Mucosa of descending colon (tissue), 3 donors: ENCODE measurements at regions not wholly inside any gene's neighbourhood (a gene's known extent, or its start where the extent isn't known, plus 50 kb on each side); places are given as distances from the start of the nearest gene placed in this dataset.

Experiments used
- ATAC-seq: fragments of 200-7000 bp; cut with Tn5 transposase; one replicate; pipeline ENCODE4 v1.9.1; 2020; ENCODE audit warnings: mild to moderate bottlenecking, moderate library complexity
- DNase-seq, 3 donors: peaks; one replicate each; pipeline ENCODE4 v3.0.0-alpha.2; 2020
- H3K36me3 ChIP-seq: fragments of 200-600 bp; one replicate; pipeline ENCODE4 v1.8.0; 2021; ENCODE audit warnings: low read depth, mild to moderate bottlenecking
- H3K4me1 ChIP-seq: fragments of 200-600 bp; one replicate; pipeline ENCODE4 v1.8.0; 2021; ENCODE audit warnings: low read depth, mild to moderate bottlenecking
- H3K4me3 ChIP-seq: fragments of 200-600 bp; one replicate; pipeline ENCODE4 v1.8.0; 2021; ENCODE audit warnings: mild to moderate bottlenecking
- H3K9me3 ChIP-seq: fragments of 200-600 bp; one replicate; pipeline ENCODE4 v1.8.0; 2021; ENCODE audit warnings: mild to moderate bottlenecking
- CTCF ChIP-seq: fragments of 200-600 bp; IDR thresholded peaks from one replicate; pipeline ENCODE4 v1.8.0; 2022; ENCODE audit warnings: antibody characterized with exemption, mild to moderate bottlenecking
- intact Hi-C, 2 donors: fragments of 100-400 bp; cut with DNase I in 1 of 2; cut with micrococcal nuclease in 1 of 2; formaldehyde crosslinking; loops; one replicate each; pipeline versions ENCODE4 v1.11.0 to v1.11.1; 2022; cut with DNase I, micrococcal nuclease
- donor health status: DM: no; HTN: no; CAD: no; lungs with moderate emphysema.
- donor health status: DM: no; HTN: no; CAD: no.
- donor health status: DM: no; HTN: yes; CAD: no.

GRCh38 chr11:91967691-91968045 is 256.9 kb upstream of the FAT3 start:
- H3K9me3 ChIP-seq = no peaks in the 10 kb centered on the region
- H3K4me1 ChIP-seq = no peaks in the 10 kb centered on the region

GRCh38 chr11:91967026-91967690 is 257.5 kb upstream of the FAT3 start:
- Histone ChIP-seq H3K4me1 (no peaks in the 10 kb centered on the region), H3K36me3 (no peaks in the 10 kb centered on the region), H3K4me3 (no peak overlapping the region), H3K9me3 (no peaks in the 10 kb centered on the region)
- TF ChIP-seq CTCF = no peak
- ATAC-seq = no peak
- DNase-seq = no peak
- intact Hi-C loops = no loop called here

More at GRCh38 chr11:91967691-91968045, 256.9 kb upstream of the FAT3 start:
- DNase-seq = no peak
- ATAC-seq = no peak
- no peak for TF ChIP-seq CTCF
- intact Hi-C loops = no loop called here
- Histone ChIP-seq H3K36me3 (no peaks in the 10 kb centered on the region), H3K4me3 (no peak overlapping the region)

- Histone ChIP-seq H3K4me1 (no peaks in the 10 kb centered on the region), H3K36me3 (no peaks in the 10 kb centered on the region), H3K9me3 (peaks cover under 1% of the 10 kb centered on the region), H3K4me3 (no peak overlapping the region)
- intact Hi-C loops = no loop called here
- DNase-seq (no peak), ATAC-seq (no peak)
- no peak for TF ChIP-seq CTCF
Measured at GRCh38 chr11:91966368-91966767, 258.2 kb upstream of the FAT3 start.

DNA sequence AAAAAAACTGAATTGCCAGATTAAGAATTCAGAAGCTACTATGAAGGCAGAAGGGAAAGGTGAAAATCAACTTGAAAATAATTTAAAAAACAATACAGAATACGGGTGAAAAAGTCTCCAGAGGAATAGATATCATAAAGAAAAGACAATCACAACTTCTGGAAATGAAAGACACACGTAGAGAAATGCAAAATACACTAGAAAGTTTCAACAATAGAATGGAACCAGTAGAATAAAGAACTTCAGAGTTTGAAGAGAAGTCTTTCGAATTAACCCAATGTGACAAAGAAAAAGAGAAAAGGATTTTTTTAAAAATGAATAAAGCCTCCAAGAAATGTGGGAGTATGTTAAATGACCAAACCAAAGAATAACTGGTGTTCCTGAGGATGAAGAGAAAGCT is 263.8 kb upstream of the FAT3 start:
- Histone ChIP-seq H3K9me3 (peaks cover 11% of the 10 kb centered on the region), H3K4me1 (no peaks in the 10 kb centered on the region), H3K4me3 (no peak overlapping the region), H3K36me3 (no peaks in the 10 kb centered on the region)
- TF ChIP-seq CTCF = no peak
- DNase-seq (no peak), ATAC-seq (no peak)
- intact Hi-C loops = no loop called here

GRCh38 chr11:91959411-91959810 is 265.2 kb upstream of the FAT3 start:
- DNase-seq (no peak), ATAC-seq (no peak)
- H3K36me3 ChIP-seq = no peaks in the 10 kb centered on the region
- intact Hi-C loops = no loop called here
- TF ChIP-seq CTCF = no peak
- H3K4me3 ChIP-seq = no peak overlapping the region
- no peaks in the 10 kb centered on the region for H3K4me1 ChIP-seq
- H3K9me3 ChIP-seq = peaks cover 11% of the 10 kb centered on the region

DNA sequence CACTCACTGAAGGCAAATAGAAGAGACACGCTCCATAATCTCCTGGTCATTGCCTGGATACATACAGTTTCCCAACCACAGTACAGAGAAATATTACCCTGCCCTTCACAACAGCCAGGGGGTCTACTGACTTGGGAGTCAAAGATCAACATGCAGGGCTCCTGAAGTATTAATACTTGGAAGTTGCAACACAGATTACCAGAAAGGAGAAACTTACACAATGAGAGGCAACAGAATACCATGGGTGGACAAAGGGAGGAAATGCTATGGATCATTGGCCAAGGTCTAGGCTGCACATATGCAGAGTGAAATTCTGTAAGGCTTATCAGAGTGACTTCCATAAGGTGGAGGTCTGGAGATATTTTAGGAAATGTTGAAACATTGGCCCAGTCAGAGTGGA is 267.9 kb upstream of the FAT3 start:
- ATAC-seq = no peak
- TF ChIP-seq CTCF = no peak

More for the DNA sequence above, 267.9 kb upstream of the FAT3 start:
- H3K9me3 ChIP-seq = peaks cover 11% of the 10 kb centered on the region
- DNase-seq = no peak
- no peaks in the 10 kb centered on the region for H3K4me1 ChIP-seq
- H3K4me3 ChIP-seq = no peak overlapping the region
- no peaks in the 10 kb centered on the region for H3K36me3 ChIP-seq
- intact Hi-C loops = no loop called here
